ENCODE measurements at regions not wholly inside any gene's neighbourhood (a gene's known extent, or its start where the extent isn't known, plus 50 kb on each side); places are given as distances from the start of the nearest gene placed in this dataset.

DNA sequence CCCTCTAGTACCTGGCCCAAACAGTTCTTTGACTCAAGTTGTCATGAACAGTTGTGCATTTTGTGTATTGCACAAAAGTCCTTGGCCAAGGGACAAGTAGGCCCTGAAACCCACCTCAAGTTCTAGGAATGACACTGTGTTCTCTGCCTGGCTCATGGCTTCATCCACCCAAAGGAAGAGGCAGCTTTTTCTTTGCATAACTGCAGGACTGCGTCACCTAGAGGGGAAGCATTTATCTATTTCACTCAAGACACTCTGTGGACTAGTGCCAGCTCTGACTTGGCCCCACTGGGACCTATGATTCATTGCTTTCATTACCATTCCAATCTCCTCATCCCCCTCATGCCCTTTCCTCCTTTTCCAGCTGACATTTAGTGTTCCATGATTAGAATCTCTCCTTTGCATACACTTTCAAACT lies 119.3 kb upstream of the SIX2 start (continued):
- TF ChIP-seq ZNF184 (tag by site-specific recombination; IDR thresholded peaks at IDR 0.05) (no peak), ZFP3 (tag by site-specific recombination; IDR thresholded peaks at IDR 0.05; ENCODE audit: low read depth) (no peak), ZNF558 (tag by site-specific recombination; IDR thresholded peaks at IDR 0.05) (0 out of 2 replicates have a peak, but pooled peaks have one; percentile 34), GLI4 (tag by site-specific recombination; IDR thresholded peaks at IDR 0.05) (no peak), SETDB1 (IDR thresholded peaks at IDR 0.05; ENCODE audit: insufficient read length, low read length) (no peak), KLF10 (tag by site-specific recombination; IDR thresholded peaks at IDR 0.05) (no peak), ZNF394 (tag by site-specific recombination; IDR thresholded peaks at IDR 0.05; ENCODE audit: borderline replicate concordance) (peak; percentile 18; the same call in 1 of the 2 replicates), ZNF239 (tag by site-specific recombination; IDR thresholded peaks at IDR 0.05) (no peak), ZNF133 (tag by site-specific recombination; IDR thresholded peaks at IDR 0.05) (no peak), ZNF2 (tag by site-specific recombination; IDR thresholded peaks at IDR 0.05) (no peak), ZNF549 (tag by site-specific recombination; IDR thresholded peaks at IDR 0.05) (no peak), KLF1 (tag by site-specific recombination; IDR thresholded peaks at IDR 0.05) (no peak), ZBTB48 (tag by site-specific recombination; IDR thresholded peaks at IDR 0.05) (no peak), ZNF658 (tag by site-specific recombination; IDR thresholded peaks at IDR 0.05) (no peak), ZNF654 (tag by site-specific recombination; IDR thresholded peaks at IDR 0.05; ENCODE audit: low read depth) (peak; percentile 8; the same call in 1 of the 2 replicates), ZNF529 (tag by site-specific recombination; IDR thresholded peaks at IDR 0.05; ENCODE audit: insufficient replicate concordance) (no peak), OSR2 (tag by site-specific recombination; IDR thresholded peaks at IDR 0.05) (no peak), ZBTB21 (tag by site-specific recombination; IDR thresholded peaks at IDR 0.05) (0 out of 2 replicates have a peak, but pooled peaks have one; percentile 20), GLIS1 (tag by site-specific recombination; IDR thresholded peaks at IDR 0.05) (peak; percentile 86), SP7 (tag by site-specific recombination; IDR thresholded peaks at IDR 0.05) (peak; percentile 68), PRDM1 (tag by site-specific recombination; IDR thresholded peaks at IDR 0.05) (peak; percentile 91), ZNF416 (tag by site-specific recombination; IDR thresholded peaks at IDR 0.05) (no peak), ZNF837 (tag by site-specific recombination; IDR thresholded peaks at IDR 0.05) (no peak), MEIS1 (CRISPR knock-in tag; IDR thresholded peaks at IDR 0.05; ENCODE audit: borderline replicate concordance) (0 out of 2 replicates have a peak, but pooled peaks have one; percentile 44), BCL11B (tag by site-specific recombination; IDR thresholded peaks at IDR 0.05; ENCODE audit: low read depth) (no peak), ZNF175 (tag by site-specific recombination; IDR thresholded peaks at IDR 0.05) (no peak), ZNF366 (tag by site-specific recombination; conservative IDR thresholded peaks at IDR 0.05) (peak; percentile 76), ZNF335 (tag by site-specific recombination; conservative IDR thresholded peaks at IDR 0.05) (0 out of 2 replicates have a peak, but pooled peaks have one; percentile 35), ZEB2 (tag by site-specific recombination; IDR thresholded peaks at IDR 0.05) (peak; percentile 84), ZNF791 (tag by site-specific recombination; IDR thresholded peaks at IDR 0.05) (no peak)
- TF ChIP-seq, protein P1, sequence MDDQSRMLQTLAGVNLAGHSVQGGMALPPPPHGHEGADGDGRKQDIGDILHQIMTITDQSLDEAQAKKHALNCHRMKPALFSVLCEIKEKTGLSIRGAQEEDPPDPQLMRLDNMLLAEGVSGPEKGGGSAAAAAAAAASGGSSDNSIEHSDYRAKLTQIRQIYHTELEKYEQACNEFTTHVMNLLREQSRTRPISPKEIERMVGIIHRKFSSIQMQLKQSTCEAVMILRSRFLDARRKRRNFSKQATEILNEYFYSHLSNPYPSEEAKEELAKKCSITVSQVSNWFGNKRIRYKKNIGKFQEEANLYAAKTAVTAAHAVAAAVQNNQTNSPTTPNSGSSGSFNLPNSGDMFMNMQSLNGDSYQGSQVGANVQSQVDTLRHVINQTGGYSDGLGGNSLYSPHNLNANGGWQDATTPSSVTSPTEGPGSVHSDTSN (CRISPR knock-in tag; IDR thresholded peaks at IDR 0.05) = no peak
- TF ChIP-seq, protein P2, sequence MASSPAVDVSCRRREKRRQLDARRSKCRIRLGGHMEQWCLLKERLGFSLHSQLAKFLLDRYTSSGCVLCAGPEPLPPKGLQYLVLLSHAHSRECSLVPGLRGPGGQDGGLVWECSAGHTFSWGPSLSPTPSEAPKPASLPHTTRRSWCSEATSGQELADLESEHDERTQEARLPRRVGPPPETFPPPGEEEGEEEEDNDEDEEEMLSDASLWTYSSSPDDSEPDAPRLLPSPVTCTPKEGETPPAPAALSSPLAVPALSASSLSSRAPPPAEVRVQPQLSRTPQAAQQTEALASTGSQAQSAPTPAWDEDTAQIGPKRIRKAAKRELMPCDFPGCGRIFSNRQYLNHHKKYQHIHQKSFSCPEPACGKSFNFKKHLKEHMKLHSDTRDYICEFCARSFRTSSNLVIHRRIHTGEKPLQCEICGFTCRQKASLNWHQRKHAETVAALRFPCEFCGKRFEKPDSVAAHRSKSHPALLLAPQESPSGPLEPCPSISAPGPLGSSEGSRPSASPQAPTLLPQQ (tag by site-specific recombination; IDR thresholded peaks at IDR 0.05) = peak; percentile 83
- TF ChIP-seq, protein P3, sequence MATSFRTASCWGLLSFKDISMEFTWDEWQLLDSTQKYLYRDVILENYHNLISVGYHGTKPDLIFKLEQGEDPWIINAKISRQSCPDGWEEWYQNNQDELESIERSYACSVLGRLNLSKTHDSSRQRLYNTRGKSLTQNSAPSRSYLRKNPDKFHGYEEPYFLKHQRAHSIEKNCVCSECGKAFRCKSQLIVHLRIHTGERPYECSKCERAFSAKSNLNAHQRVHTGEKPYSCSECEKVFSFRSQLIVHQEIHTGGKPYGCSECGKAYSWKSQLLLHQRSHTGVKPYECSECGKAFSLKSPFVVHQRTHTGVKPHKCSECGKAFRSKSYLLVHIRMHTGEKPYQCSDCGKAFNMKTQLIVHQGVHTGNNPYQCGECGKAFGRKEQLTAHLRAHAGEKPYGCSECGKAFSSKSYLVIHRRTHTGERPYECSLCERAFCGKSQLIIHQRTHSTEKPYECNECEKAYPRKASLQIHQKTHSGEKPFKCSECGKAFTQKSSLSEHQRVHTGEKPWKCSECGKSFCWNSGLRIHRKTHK (tag by site-specific recombination; IDR thresholded peaks at IDR 0.05) = no peak
- TF ChIP-seq, protein P4, sequence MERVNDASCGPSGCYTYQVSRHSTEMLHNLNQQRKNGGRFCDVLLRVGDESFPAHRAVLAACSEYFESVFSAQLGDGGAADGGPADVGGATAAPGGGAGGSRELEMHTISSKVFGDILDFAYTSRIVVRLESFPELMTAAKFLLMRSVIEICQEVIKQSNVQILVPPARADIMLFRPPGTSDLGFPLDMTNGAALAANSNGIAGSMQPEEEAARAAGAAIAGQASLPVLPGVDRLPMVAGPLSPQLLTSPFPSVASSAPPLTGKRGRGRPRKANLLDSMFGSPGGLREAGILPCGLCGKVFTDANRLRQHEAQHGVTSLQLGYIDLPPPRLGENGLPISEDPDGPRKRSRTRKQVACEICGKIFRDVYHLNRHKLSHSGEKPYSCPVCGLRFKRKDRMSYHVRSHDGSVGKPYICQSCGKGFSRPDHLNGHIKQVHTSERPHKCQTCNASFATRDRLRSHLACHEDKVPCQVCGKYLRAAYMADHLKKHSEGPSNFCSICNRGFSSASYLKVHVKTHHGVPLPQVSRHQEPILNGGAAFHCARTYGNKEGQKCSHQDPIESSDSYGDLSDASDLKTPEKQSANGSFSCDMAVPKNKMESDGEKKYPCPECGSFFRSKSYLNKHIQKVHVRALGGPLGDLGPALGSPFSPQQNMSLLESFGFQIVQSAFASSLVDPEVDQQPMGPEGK (tag by site-specific recombination; IDR thresholded peaks at IDR 0.05) = peak; percentile 48
- TF ChIP-seq, protein P5, sequence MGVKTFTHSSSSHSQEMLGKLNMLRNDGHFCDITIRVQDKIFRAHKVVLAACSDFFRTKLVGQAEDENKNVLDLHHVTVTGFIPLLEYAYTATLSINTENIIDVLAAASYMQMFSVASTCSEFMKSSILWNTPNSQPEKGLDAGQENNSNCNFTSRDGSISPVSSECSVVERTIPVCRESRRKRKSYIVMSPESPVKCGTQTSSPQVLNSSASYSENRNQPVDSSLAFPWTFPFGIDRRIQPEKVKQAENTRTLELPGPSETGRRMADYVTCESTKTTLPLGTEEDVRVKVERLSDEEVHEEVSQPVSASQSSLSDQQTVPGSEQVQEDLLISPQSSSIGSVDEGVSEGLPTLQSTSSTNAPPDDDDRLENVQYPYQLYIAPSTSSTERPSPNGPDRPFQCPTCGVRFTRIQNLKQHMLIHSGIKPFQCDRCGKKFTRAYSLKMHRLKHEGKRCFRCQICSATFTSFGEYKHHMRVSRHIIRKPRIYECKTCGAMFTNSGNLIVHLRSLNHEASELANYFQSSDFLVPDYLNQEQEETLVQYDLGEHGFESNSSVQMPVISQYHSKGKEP (tag by site-specific recombination; IDR thresholded peaks at IDR 0.05) = no peak
